ENCODE measurements at regions not wholly inside any gene's neighbourhood (a gene's known extent, or its start where the extent isn't known, plus 50 kb on each side); places are given as distances from the start of the nearest gene placed in this dataset.

GRCh38 chr1:65044411-65044810 is 78.1 kb upstream of the JAK1 start:
- H3K27me3 ChIP-seq (ENCODE audit: control insufficient read depth, insufficient read depth, low read length) = no peaks in the 10 kb centered on the region
- no peaks in the 10 kb centered on the region for H3K36me3 ChIP-seq (ENCODE audit: control insufficient read depth, low read depth, low read length)
- no peaks in the 10 kb centered on the region for H3K4me1 ChIP-seq (ENCODE audit: control insufficient read depth, low read depth, low read length)
- no peak overlapping the region for H3K9ac ChIP-seq (ENCODE audit: low read length)
- H3K4me3 ChIP-seq (ENCODE audit: low read length) = no peak overlapping the region
- no peaks in the 10 kb centered on the region for H3K9me3 ChIP-seq (ENCODE audit: control insufficient read depth, low read depth, low read length)
- no peak overlapping the region for H3K27ac ChIP-seq (ENCODE audit: low read length)

- no peaks in the 10 kb centered on the region for H3K36me3 ChIP-seq (ENCODE audit: control insufficient read depth, low read depth, low read length)
- H3K27me3 ChIP-seq (ENCODE audit: control insufficient read depth, insufficient read depth, low read length) = no peaks in the 10 kb centered on the region
Measured at GRCh38 chr1:65045022-65045817, 78.9 kb upstream of the JAK1 start.

GRCh38 chr1:65048335-65048734 is 82.0 kb upstream of the JAK1 start:
- Histone ChIP-seq H3K27me3 (ENCODE audit: control insufficient read depth, insufficient read depth, low read length) (no peaks in the 10 kb centered on the region), H3K9me3 (ENCODE audit: control insufficient read depth, low read depth, low read length) (no peaks in the 10 kb centered on the region), H3K4me1 (ENCODE audit: control insufficient read depth, low read depth, low read length) (no peaks in the 10 kb centered on the region), H3K4me3 (ENCODE audit: low read length) (no peak overlapping the region), H3K27ac (ENCODE audit: low read length) (no peak overlapping the region), H3K36me3 (ENCODE audit: control insufficient read depth, low read depth, low read length) (no peaks in the 10 kb centered on the region), H3K9ac (ENCODE audit: low read length) (no peak overlapping the region)

More at GRCh38 chr1:65045022-65045817, 78.9 kb upstream of the JAK1 start:
- Histone ChIP-seq H3K4me1 (ENCODE audit: control insufficient read depth, low read depth, low read length) (no peaks in the 10 kb centered on the region), H3K27ac (ENCODE audit: low read length) (no peak overlapping the region), H3K9me3 (ENCODE audit: control insufficient read depth, low read depth, low read length) (no peaks in the 10 kb centered on the region), H3K4me3 (ENCODE audit: low read length) (no peak overlapping the region), H3K9ac (ENCODE audit: low read length) (no peak overlapping the region)

GRCh38 chr1:65049941-65050713 is 83.8 kb upstream of the JAK1 start:
- Histone ChIP-seq H3K27ac (ENCODE audit: low read length) (no peak overlapping the region), H3K27me3 (ENCODE audit: control insufficient read depth, insufficient read depth, low read length) (no peaks in the 10 kb centered on the region), H3K9me3 (ENCODE audit: control insufficient read depth, low read depth, low read length) (no peaks in the 10 kb centered on the region), H3K4me3 (ENCODE audit: low read length) (no peak overlapping the region), H3K4me1 (ENCODE audit: control insufficient read depth, low read depth, low read length) (no peaks in the 10 kb centered on the region), H3K36me3 (ENCODE audit: control insufficient read depth, low read depth, low read length) (peaks cover 2% of the 10 kb centered on the region), H3K9ac (ENCODE audit: low read length) (no peak overlapping the region)

GRCh38 chr1:65050735-65051134 is 84.4 kb upstream of the JAK1 start:
- Histone ChIP-seq H3K4me1 (ENCODE audit: control insufficient read depth, low read depth, low read length) (no peaks in the 10 kb centered on the region), H3K9me3 (ENCODE audit: control insufficient read depth, low read depth, low read length) (no peaks in the 10 kb centered on the region), H3K27me3 (ENCODE audit: control insufficient read depth, insufficient read depth, low read length) (no peaks in the 10 kb centered on the region), H3K27ac (ENCODE audit: low read length) (no peak overlapping the region), H3K4me3 (ENCODE audit: low read length) (no peak overlapping the region), H3K36me3 (ENCODE audit: control insufficient read depth, low read depth, low read length) (peaks cover 7% of the 10 kb centered on the region), H3K9ac (ENCODE audit: low read length) (no peak overlapping the region)

- Histone ChIP-seq H3K4me3 (ENCODE audit: low read length) (no peak overlapping the region), H3K27me3 (ENCODE audit: control insufficient read depth, insufficient read depth, low read length) (no peaks in the 10 kb centered on the region), H3K27ac (ENCODE audit: low read length) (no peak overlapping the region), H3K9ac (ENCODE audit: low read length) (no peak overlapping the region), H3K4me1 (ENCODE audit: control insufficient read depth, low read depth, low read length) (no peaks in the 10 kb centered on the region), H3K9me3 (ENCODE audit: control insufficient read depth, low read depth, low read length) (no peaks in the 10 kb centered on the region), H3K36me3 (ENCODE audit: control insufficient read depth, low read depth, low read length) (peaks cover 30% of the 10 kb centered on the region)
Measured at GRCh38 chr1:65054481-65054880, 88.1 kb upstream of the JAK1 start.

GRCh38 chr1:65055747-65056146 is 89.4 kb upstream of the JAK1 start:
- H3K9me3 ChIP-seq (ENCODE audit: control insufficient read depth, low read depth, low read length) = no peaks in the 10 kb centered on the region
- H3K4me3 ChIP-seq (ENCODE audit: low read length) = no peak overlapping the region
- no peak overlapping the region for H3K9ac ChIP-seq (ENCODE audit: low read length)
- no peak overlapping the region for H3K27ac ChIP-seq (ENCODE audit: low read length)
- peaks cover 30% of the 10 kb centered on the region for H3K36me3 ChIP-seq (ENCODE audit: control insufficient read depth, low read depth, low read length)
- H3K27me3 ChIP-seq (ENCODE audit: control insufficient read depth, insufficient read depth, low read length) = no peaks in the 10 kb centered on the region
- no peaks in the 10 kb centered on the region for H3K4me1 ChIP-seq (ENCODE audit: control insufficient read depth, low read depth, low read length)

- no peaks in the 10 kb centered on the region for H3K4me1 ChIP-seq (ENCODE audit: control insufficient read depth, low read depth, low read length)
- no peak overlapping the region for H3K9ac ChIP-seq (ENCODE audit: low read length)
- no peak overlapping the region for H3K27ac ChIP-seq (ENCODE audit: low read length)
- H3K9me3 ChIP-seq (ENCODE audit: control insufficient read depth, low read depth, low read length) = no peaks in the 10 kb centered on the region
- no peak overlapping the region for H3K4me3 ChIP-seq (ENCODE audit: low read length)
- H3K27me3 ChIP-seq (ENCODE audit: control insufficient read depth, insufficient read depth, low read length) = no peaks in the 10 kb centered on the region
- H3K36me3 ChIP-seq (ENCODE audit: control insufficient read depth, low read depth, low read length) = peaks cover 30% of the 10 kb centered on the region
Measured at GRCh38 chr1:65056234-65056633, 89.9 kb upstream of the JAK1 start.

GRCh38 chr1:65056866-65057265 is 90.5 kb upstream of the JAK1 start:
- Histone ChIP-seq H3K36me3 (ENCODE audit: control insufficient read depth, low read depth, low read length) (peaks cover 30% of the 10 kb centered on the region), H3K4me1 (ENCODE audit: control insufficient read depth, low read depth, low read length) (no peaks in the 10 kb centered on the region), H3K9me3 (ENCODE audit: control insufficient read depth, low read depth, low read length) (no peaks in the 10 kb centered on the region), H3K27ac (ENCODE audit: low read length) (no peak overlapping the region), H3K27me3 (ENCODE audit: control insufficient read depth, insufficient read depth, low read length) (no peaks in the 10 kb centered on the region), H3K4me3 (ENCODE audit: low read length) (no peak overlapping the region), H3K9ac (ENCODE audit: low read length) (no peak overlapping the region)

GRCh38 chr1:65059930-65060538 is 88.0 kb upstream of the AK4 start:
- Histone ChIP-seq H3K27me3 (ENCODE audit: control insufficient read depth, insufficient read depth, low read length) (no peaks in the 10 kb centered on the region), H3K4me1 (ENCODE audit: control insufficient read depth, low read depth, low read length) (peaks cover 9% of the 10 kb centered on the region), H3K9me3 (ENCODE audit: control insufficient read depth, low read depth, low read length) (no peaks in the 10 kb centered on the region), H3K27ac (ENCODE audit: low read length) (no peak overlapping the region), H3K4me3 (ENCODE audit: low read length) (no peak overlapping the region), H3K36me3 (ENCODE audit: control insufficient read depth, low read depth, low read length) (peaks cover 30% of the 10 kb centered on the region), H3K9ac (ENCODE audit: low read length) (no peak overlapping the region)

GRCh38 chr1:65062339-65062738 is 85.7 kb upstream of the AK4 start:
- H3K36me3 ChIP-seq (ENCODE audit: control insufficient read depth, low read depth, low read length) = peaks cover 15% of the 10 kb centered on the region
- no peak overlapping the region for H3K9ac ChIP-seq (ENCODE audit: low read length)
- H3K27ac ChIP-seq (ENCODE audit: low read length) = no peak overlapping the region
- H3K9me3 ChIP-seq (ENCODE audit: control insufficient read depth, low read depth, low read length) = no peaks in the 10 kb centered on the region
- H3K27me3 ChIP-seq (ENCODE audit: control insufficient read depth, insufficient read depth, low read length) = no peaks in the 10 kb centered on the region
- no peak overlapping the region for H3K4me3 ChIP-seq (ENCODE audit: low read length)
- H3K4me1 ChIP-seq (ENCODE audit: control insufficient read depth, low read depth, low read length) = peaks cover 13% of the 10 kb centered on the region
